NCI-H187 (cell line): ENCODE measurements at regions not wholly inside any gene's neighbourhood (a gene's known extent, or its start where the extent isn't known, plus 50 kb on each side); places are given as distances from the start of the nearest gene placed in this dataset.
"Not testable (repeated sequence)": the region's sequence is repeated elsewhere in the genome, so short reads cannot be mapped to it uniquely, and the experiment has no call there.

Experiments
- DNase-seq, 2 experiments: peaks; one replicate each; lab custom pipeline; 2025; lab: John Stamatoyannopoulos, UW

- DNase-seq = no peak
Observed at GRCh38 chr7:101708223-101708622, 79.1 kb upstream of the MYL10 start.

DNA sequence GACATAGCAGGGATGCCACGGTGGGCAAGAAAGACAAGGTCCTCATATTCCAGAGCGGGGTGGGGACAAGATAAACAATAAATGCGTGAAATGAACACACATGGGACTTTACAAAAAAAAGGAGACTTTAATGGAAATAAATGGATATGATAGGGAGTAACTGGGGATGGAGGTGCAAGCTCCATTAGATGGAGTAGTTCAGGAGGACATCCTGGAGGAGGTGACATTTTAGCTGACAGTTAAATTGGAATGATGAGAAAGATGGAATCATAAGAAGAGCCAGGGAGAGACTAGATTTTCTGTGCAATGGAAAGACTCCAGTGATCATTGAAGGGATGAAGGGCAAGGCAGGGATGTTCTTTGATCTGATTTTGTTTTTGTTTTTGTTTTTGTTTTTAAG is 83.6 kb upstream of the MYL10 start:
- no peak for DNase-seq

DNA sequence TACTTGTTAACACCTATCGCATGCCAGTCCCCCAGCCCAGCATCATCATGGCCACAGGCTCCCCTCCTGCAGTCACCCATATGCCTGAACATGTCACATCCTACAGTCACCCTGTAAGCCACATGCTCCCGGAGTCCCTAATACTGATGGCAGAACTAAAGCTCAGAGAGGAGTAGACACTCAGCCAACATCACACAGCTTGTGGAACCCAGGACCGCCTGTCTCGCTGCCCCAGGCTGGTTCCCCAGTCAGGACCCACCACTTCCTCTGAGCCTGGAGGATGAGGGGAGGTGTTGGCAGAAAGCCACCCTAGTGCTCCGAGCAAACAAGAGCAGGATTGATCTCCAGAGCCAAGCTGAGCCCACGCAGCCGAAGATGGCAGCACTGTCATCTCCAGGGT is 85.0 kb upstream of the MYL10 start:
- DNase-seq = no peak

DNA sequence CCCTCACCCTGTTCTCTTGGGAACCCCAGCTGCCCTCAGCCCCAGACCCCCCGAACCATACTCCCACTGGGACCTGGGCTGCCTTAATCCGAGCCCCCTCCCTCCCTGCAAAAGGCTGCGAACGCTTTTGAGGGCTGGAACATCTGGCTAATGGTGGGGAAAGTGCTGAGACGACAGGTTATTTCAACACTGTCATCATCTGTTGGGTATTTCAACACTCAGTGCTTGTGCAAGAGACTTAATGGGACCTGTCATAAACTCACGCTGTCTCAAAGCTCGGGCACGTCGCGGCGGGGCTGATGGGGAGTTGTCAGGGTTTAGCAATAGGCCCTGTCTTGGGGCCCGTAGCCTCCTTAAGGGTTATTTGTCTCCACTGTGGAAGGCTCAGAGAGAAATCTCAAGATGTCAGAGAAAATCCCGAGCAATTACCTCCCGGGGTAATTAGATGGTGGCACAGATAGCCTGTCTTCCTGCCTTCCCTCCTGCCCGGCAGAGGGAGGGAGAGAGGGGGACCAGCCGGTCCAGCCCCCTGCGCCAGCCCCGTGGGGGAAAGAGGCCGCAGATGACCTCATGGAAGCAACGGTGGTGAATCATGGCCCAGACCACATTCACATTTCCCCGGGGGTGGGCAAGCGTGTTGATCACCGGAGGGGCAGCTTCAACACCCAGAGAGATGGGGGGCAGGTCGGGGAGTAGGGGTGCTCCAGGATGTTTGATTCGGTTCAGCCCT is 88.7 kb upstream of the MYL10 start:
- no peak for DNase-seq

GRCh38 chr7:101718363-101719122 is 89.4 kb upstream of the MYL10 start:
- DNase-seq = no peak

- no peak for DNase-seq
Observed at GRCh38 chr7:101719123-101719470, 90.0 kb upstream of the MYL10 start.

- no peak for DNase-seq
Observed at GRCh38 chr7:101720324-101720723, 91.2 kb upstream of the MYL10 start.

GRCh38 chr7:101722247-101722646 is 93.2 kb upstream of the MYL10 start:
- no peak for DNase-seq

- no peak for DNase-seq
Observed at GRCh38 chr7:101723835-101724234, 93.6 kb upstream of the CUX1 start.

DNA sequence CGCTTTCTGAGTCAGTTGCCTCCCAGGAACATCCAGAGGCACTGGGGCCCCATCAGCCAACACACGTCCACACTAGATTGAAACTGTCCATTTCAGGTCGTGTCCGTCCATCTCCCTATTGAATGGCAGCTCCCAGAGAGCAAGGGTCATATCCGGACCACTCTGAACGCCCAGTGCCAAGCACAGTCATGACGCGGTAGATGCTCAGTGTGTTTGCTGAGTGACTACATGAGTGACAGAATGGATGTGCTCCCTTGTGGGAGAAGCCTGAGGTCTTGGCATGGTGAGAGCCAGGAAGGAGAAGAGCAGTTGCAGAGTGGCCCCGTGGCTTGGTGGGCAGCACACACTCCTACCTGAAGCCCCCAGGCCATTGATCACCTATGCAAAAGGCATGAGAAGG is 92.5 kb upstream of the CUX1 start:
- no peak for DNase-seq

DNA sequence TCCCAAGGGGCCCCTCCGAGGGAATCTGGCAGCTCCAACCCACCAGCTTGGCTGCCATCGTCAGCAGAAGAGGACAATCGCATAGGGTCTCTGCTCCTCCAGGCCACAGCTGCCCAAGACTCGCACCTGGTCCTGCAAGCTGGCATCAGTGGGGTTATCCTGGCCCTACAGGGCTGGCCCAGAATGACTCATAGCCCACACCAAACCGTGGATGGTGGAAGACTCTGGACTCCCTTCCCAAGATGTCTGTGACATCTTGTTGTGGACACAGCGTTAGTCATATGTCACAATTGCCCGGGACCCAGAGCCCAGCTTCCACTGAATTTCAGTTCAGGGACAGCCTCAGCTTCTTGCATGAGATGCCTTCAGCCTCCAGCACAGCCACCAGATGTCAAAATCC is 91.5 kb upstream of the CUX1 start:
- DNase-seq = no peak

- no peak for DNase-seq
Observed at GRCh38 chr7:101727184-101727583, 90.2 kb upstream of the CUX1 start.

GRCh38 chr7:101728128-101728527 is 89.3 kb upstream of the CUX1 start:
- no peak for DNase-seq

GRCh38 chr7:101728873-101729240 is 88.6 kb upstream of the CUX1 start:
- not testable (repeated sequence) for DNase-seq

DNA sequence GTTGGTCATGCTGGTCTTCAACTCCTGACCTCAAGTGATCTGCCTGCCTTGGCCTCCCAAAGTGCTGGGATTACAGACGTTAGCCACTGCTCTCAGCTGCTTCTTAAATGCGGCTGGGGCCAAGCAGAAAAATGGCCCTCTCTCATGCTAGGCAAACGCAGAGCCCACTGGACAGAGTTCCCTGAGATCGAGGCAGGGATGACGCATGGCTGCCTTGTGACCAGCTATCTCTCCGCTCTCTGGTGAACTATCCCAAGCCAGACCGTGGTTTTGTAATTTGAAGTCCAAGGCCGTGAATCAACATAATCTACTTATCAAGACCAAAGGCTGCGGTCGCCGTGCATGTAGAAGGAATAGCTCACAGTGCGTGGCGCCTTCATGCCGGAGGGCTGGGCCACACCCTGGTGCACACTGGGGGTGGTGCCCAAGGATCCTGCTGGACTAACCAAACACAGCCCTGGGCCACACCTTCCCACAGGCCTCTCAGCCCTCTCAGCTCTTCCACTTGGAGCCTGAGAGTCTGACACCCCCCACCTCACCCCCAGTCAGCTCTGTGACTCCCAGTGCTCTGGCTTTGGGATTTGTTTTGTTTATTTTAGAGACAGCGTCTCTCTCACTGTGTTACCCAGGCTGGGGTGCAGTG is 88.1 kb upstream of the CUX1 start:
- no peak for DNase-seq

DNA sequence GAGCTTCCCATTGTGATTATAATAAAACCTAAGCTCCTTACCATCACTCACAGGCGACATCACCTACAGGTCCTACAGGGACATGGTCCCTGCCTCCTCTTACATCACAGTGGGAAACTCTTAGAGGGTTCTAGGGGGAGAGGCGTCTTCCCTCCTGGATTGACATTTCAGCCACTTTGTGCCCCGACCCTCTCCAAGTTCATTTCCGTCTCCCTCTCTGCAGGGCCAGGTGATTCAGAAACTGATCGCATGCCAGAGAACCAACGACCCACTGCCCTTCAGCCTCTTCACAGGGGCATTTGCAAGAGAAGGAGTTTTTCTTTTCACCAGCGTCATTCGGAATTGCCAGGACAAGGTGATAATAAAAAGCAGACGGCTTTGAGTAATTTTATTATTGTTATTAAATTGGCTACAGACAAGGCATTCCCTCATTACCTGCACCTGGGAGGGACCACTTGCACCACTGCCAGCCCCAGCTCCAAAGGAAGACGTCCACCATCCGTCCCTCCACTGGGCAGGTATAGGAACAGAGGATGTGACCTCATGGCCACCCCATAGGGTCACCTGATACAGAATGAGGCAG is 85.8 kb upstream of the CUX1 start:
- no peak for DNase-seq

DNA sequence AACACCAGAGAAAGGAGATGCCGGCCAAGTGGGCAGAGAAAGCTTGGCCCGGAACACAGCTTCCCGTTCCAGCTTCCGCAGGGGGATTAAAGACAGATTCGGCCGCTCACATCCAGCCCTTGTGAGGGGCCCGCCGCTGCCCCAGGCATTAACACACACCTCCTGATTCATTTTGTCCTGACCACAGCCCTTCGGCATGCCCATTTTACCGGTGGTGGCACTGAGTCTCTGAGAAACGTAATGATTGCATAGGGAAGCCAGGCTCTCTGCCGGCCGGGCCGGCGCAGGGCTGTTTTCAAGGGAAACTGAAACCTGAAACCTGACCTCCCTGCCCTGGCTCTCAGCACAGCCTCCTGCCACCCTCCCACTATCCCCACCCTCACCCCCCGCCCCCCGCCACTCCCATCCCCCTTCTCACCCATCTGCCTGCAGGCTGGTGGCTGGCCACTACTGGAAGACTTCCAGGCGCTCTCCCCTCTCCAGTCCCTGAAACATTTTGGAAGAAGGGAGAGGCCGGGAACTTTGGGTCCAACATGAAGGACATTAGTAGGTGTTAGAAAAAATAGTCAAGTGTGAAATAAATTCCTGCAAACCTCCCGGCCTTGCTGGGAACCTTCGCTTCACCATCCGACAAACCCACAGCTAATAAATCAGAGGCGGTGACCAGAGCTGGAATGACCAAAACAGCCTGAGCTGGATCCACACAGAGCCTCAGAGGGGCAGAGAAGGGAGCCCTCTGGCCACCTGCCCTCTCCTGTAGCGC is 83.5 kb upstream of the CUX1 start:
- DNase-seq = no peak

- DNase-seq = no peak
Observed at GRCh38 chr7:101736084-101736483, 81.3 kb upstream of the CUX1 start.

DNA sequence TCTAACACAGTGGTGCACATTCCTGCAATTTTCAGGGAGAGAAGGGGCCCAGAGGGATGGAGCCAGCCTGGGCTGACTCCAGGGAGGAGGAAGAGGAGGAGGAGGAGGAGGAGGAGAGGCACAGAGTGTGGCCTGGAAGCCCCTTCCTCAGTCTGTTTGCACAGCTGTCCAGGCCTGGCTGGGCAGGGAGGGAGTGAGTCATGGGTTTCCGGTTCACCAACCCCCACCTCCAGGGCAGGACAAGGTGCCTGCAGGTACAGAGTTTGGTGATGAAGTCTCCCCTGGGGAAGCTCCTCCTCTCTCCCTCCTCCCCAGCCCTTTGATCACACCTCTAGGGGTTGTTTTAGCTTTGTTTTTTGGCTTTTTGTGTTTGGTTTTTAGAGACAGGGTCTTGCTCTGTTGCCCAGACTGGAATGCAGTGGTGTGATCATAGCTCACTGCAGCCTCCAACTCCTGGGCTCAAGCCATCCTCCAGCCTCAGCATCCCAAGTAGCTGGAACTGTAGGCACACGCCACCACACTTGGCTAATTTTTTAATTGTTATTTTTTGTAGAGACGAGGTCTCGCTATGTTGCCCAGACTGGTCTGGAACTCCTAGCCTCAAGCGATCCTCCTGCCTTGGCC is 77.5 kb upstream of the CUX1 start:
- no peak for DNase-seq

DNA sequence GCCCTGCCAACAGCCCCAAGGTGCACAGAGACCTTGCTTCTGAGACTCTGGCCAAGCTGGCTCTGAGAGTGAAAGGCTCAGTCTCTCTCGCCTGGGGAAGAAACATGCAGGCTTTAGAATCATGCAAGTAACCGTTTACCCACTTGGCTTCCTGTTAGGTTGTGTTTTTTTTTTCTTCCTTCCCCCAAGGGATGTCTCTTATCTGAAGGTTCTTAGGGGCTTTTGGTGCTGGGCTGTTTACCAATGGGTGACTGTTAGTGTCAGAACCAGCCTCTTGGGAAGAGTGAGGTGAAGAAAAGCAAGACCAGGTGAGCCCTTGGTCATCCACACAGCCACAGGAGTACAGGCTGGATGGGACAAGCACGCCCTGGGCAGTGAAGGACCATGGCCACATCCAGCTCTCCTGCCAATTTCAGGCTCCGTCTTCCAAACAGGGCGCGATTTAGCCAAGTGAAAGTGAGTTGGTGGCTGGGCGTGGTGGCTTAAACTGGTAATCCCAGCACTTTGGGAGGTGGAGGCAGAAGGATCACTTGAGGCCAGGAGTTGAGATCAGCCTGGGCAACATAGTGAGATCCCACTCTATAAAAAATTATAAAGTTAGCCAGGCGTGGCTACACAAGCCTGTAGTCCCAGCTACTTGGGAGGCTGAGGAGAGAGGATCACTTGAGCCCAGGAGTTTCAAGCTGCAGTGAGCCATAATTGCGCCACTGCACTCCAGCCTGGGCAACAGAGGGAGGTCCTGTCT is 76.3 kb upstream of the CUX1 start:
- DNase-seq = no peak
